Activated T-cell treated with anti-CD3 and anti-CD28 coated beads, Interleukin-2, amount 50 U/mL, for 24 hours (primary cell): ENCODE measurements at regions not wholly inside any gene's neighbourhood (a gene's known extent, or its start where the extent isn't known, plus 50 kb on each side); places are given as distances from the start of the nearest gene placed in this dataset.
"Not testable (repeated sequence)": the region's sequence is repeated elsewhere in the genome, so short reads cannot be mapped to it uniquely, and the experiment has no call there.

Source experiments
- DNase-seq: peaks from one replicate; pipeline ENCODE4 v3.0.0-alpha.2; 2020
- H3K27ac Mint-ChIP-seq: 2 replicates; pipeline ENCODE4 v1.8.0; 2020; ENCODE audit warnings: mild to moderate bottlenecking, mixed read lengths
- H3K27me3 Mint-ChIP-seq: 2 replicates; pipeline ENCODE4 v1.8.0; 2020; ENCODE audit warnings: mixed read lengths
- H3K36me3 Mint-ChIP-seq: 2 replicates; pipeline ENCODE4 v1.8.0; 2020; ENCODE audit warnings: low read depth, mixed read lengths
- H3K4me1 Mint-ChIP-seq: 2 replicates; pipeline ENCODE4 v1.8.0; 2020; ENCODE audit warnings: low read depth, mixed read lengths
- H3K4me3 Mint-ChIP-seq: 2 replicates; pipeline ENCODE4 v1.8.0; 2020; ENCODE audit warnings: mild to moderate bottlenecking, moderate library complexity, mixed read lengths
- H3K9me3 Mint-ChIP-seq: 2 replicates; pipeline ENCODE4 v1.8.0; 2020; ENCODE audit warnings: mixed read lengths

GRCh38 chr15:23801881-23802280 is 114.8 kb upstream of the NDN start:
- H3K27me3 Mint-ChIP-seq = no peaks in the 10 kb centered on the region
- no peak overlapping the region for H3K27ac Mint-ChIP-seq
- H3K4me1 Mint-ChIP-seq = no peaks in the 10 kb centered on the region
- DNase-seq = no peak
- no peak overlapping the region for H3K4me3 Mint-ChIP-seq
- peaks cover 24% of the 10 kb centered on the region for H3K9me3 Mint-ChIP-seq
- H3K36me3 Mint-ChIP-seq = no peaks in the 10 kb centered on the region

- peaks cover 19% of the 10 kb centered on the region for H3K9me3 Mint-ChIP-seq
- not testable (repeated sequence) for H3K4me1 Mint-ChIP-seq
Measured at GRCh38 chr15:23802896-23803435, 115.9 kb upstream of the NDN start.

GRCh38 chr15:23806980-23807379 is 119.9 kb upstream of the NDN start:
- no peaks in the 10 kb centered on the region for H3K4me1 Mint-ChIP-seq
- no peaks in the 10 kb centered on the region for H3K27me3 Mint-ChIP-seq
- DNase-seq = no peak
- no peaks in the 10 kb centered on the region for H3K36me3 Mint-ChIP-seq
- H3K9me3 Mint-ChIP-seq = peaks cover 7% of the 10 kb centered on the region
- no peak overlapping the region for H3K27ac Mint-ChIP-seq
- H3K4me3 Mint-ChIP-seq = no peak overlapping the region

More at GRCh38 chr15:23802896-23803435, 115.9 kb upstream of the NDN start:
- not testable (repeated sequence) for H3K27me3 Mint-ChIP-seq, H3K27ac Mint-ChIP-seq, DNase-seq, H3K36me3 Mint-ChIP-seq, H3K4me3 Mint-ChIP-seq

- Mint-ChIP-seq H3K9me3 (peaks cover 18% of the 10 kb centered on the region), H3K36me3 (no peaks in the 10 kb centered on the region), H3K4me1 (no peaks in the 10 kb centered on the region), H3K27me3 (no peaks in the 10 kb centered on the region), H3K27ac (no peak overlapping the region), H3K4me3 (no peak overlapping the region)
- no peak for DNase-seq
Measured at GRCh38 chr15:23823508-23823907, 136.4 kb upstream of the NDN start.

- H3K36me3 Mint-ChIP-seq = no peaks in the 10 kb centered on the region
- no peaks in the 10 kb centered on the region for H3K4me1 Mint-ChIP-seq
- no peak for DNase-seq
- H3K27ac Mint-ChIP-seq = no peak overlapping the region
- peaks cover 12% of the 10 kb centered on the region for H3K9me3 Mint-ChIP-seq
- no peak overlapping the region for H3K4me3 Mint-ChIP-seq
- no peaks in the 10 kb centered on the region for H3K27me3 Mint-ChIP-seq
Measured at GRCh38 chr15:23828786-23829185, 141.7 kb upstream of the NDN start.

GRCh38 chr15:23835953-23836352 is 148.8 kb upstream of the NDN start:
- Mint-ChIP-seq H3K4me1 (no peaks in the 10 kb centered on the region), H3K36me3 (no peaks in the 10 kb centered on the region), H3K27ac (no peak overlapping the region), H3K4me3 (no peak overlapping the region), H3K9me3 (peaks cover 31% of the 10 kb centered on the region), H3K27me3 (no peaks in the 10 kb centered on the region)
- no peak for DNase-seq

GRCh38 chr15:23839893-23840474 is 152.9 kb upstream of the NDN start:
- no peaks in the 10 kb centered on the region for H3K4me1 Mint-ChIP-seq
- H3K27me3 Mint-ChIP-seq = no peaks in the 10 kb centered on the region
- no peaks in the 10 kb centered on the region for H3K36me3 Mint-ChIP-seq
- H3K27ac Mint-ChIP-seq = no peak overlapping the region
- DNase-seq = no peak
- peaks cover 35% of the 10 kb centered on the region for H3K9me3 Mint-ChIP-seq
- H3K4me3 Mint-ChIP-seq = no peak overlapping the region

GRCh38 chr15:23846218-23846617 is 159.1 kb upstream of the NDN start:
- no peak overlapping the region for H3K27ac Mint-ChIP-seq
- no peaks in the 10 kb centered on the region for H3K36me3 Mint-ChIP-seq
- no peak overlapping the region for H3K4me3 Mint-ChIP-seq
- no peak for DNase-seq
- H3K4me1 Mint-ChIP-seq = no peaks in the 10 kb centered on the region
- H3K9me3 Mint-ChIP-seq = peaks cover 22% of the 10 kb centered on the region
- H3K27me3 Mint-ChIP-seq = no peaks in the 10 kb centered on the region

- Mint-ChIP-seq H3K4me3 (no peak overlapping the region), H3K36me3 (no peaks in the 10 kb centered on the region)
Measured at GRCh38 chr15:23850666-23851065, 163.6 kb upstream of the NDN start.

GRCh38 chr15:23851921-23852320 is 164.8 kb upstream of the NDN start:
- no peak for DNase-seq
- H3K27ac Mint-ChIP-seq = no peak overlapping the region
- H3K36me3 Mint-ChIP-seq = no peaks in the 10 kb centered on the region
- H3K4me1 Mint-ChIP-seq = no peaks in the 10 kb centered on the region
- no peak overlapping the region for H3K4me3 Mint-ChIP-seq
- H3K27me3 Mint-ChIP-seq = peaks cover under 1% of the 10 kb centered on the region
- peaks cover 9% of the 10 kb centered on the region for H3K9me3 Mint-ChIP-seq

More at GRCh38 chr15:23850666-23851065, 163.6 kb upstream of the NDN start:
- Mint-ChIP-seq H3K27ac (no peak overlapping the region), H3K4me1 (no peaks in the 10 kb centered on the region), H3K9me3 (peaks cover 10% of the 10 kb centered on the region), H3K27me3 (no peaks in the 10 kb centered on the region)
- DNase-seq = no peak

GRCh38 chr15:23853286-23853685 is 166.2 kb upstream of the NDN start:
- no peak for DNase-seq
- Mint-ChIP-seq H3K27ac (no peak overlapping the region), H3K9me3 (peaks cover 9% of the 10 kb centered on the region), H3K4me3 (no peak overlapping the region), H3K27me3 (peaks cover 4% of the 10 kb centered on the region), H3K36me3 (no peaks in the 10 kb centered on the region), H3K4me1 (no peaks in the 10 kb centered on the region)

GRCh38 chr15:23854203-23854911 is 167.3 kb upstream of the NDN start:
- peaks cover 3% of the 10 kb centered on the region for H3K9me3 Mint-ChIP-seq
- DNase-seq = no peak
- peaks cover 4% of the 10 kb centered on the region for H3K27me3 Mint-ChIP-seq
- H3K4me3 Mint-ChIP-seq = no peak overlapping the region
- H3K27ac Mint-ChIP-seq = no peak overlapping the region
- H3K4me1 Mint-ChIP-seq = no peaks in the 10 kb centered on the region
- H3K36me3 Mint-ChIP-seq = no peaks in the 10 kb centered on the region

- H3K4me3 Mint-ChIP-seq = no peak overlapping the region
- H3K9me3 Mint-ChIP-seq = peaks cover 3% of the 10 kb centered on the region
- peaks cover 4% of the 10 kb centered on the region for H3K27me3 Mint-ChIP-seq
- no peaks in the 10 kb centered on the region for H3K36me3 Mint-ChIP-seq
- no peaks in the 10 kb centered on the region for H3K4me1 Mint-ChIP-seq
- DNase-seq = no peak
- no peak overlapping the region for H3K27ac Mint-ChIP-seq
Measured at GRCh38 chr15:23854912-23855659, 168.0 kb upstream of the NDN start.

GRCh38 chr15:23855947-23856346 is 168.8 kb upstream of the NDN start:
- Mint-ChIP-seq H3K9me3 (no peaks in the 10 kb centered on the region), H3K27me3 (peaks cover 4% of the 10 kb centered on the region), H3K4me1 (no peaks in the 10 kb centered on the region), H3K27ac (no peak overlapping the region), H3K4me3 (no peak overlapping the region), H3K36me3 (no peaks in the 10 kb centered on the region)
- no peak for DNase-seq
